ENCODE measurements at regions not wholly inside any gene's neighbourhood (a gene's known extent, or its start where the extent isn't known, plus 50 kb on each side); places are given as distances from the start of the nearest gene placed in this dataset.
"Not testable (repeated sequence)": the region's sequence is repeated elsewhere in the genome, so short reads cannot be mapped to it uniquely, and the experiment has no call there.

- Mint-ChIP-seq H3K36me3 (ENCODE audit: low read depth) (no peaks in the 10 kb centered on the region), H3K9me3 (ENCODE audit: low read depth) (peaks cover 8% of the 10 kb centered on the region), H3K4me3 (ENCODE audit: unreplicated experiment) (no peak overlapping the region), H3K27ac (ENCODE audit: unreplicated experiment) (no peak overlapping the region), H3K4me1 (ENCODE audit: low read depth) (peaks cover 26% of the 10 kb centered on the region), H3K27me3 (ENCODE audit: low read depth) (no peaks in the 10 kb centered on the region)
- TF ChIP-seq CTCF (IDR thresholded peaks at IDR 0.05): no peak
- no peak for DNase-seq (ENCODE audit: low spot score)
These were observed 661.0 kb downstream of the DTWD2 start for GRCh38 chr5:118327389-118327788.

- no peak for TF ChIP-seq CTCF (IDR thresholded peaks at IDR 0.05)
- no peaks in the 10 kb centered on the region for H3K36me3 Mint-ChIP-seq (ENCODE audit: low read depth)
- H3K9me3 Mint-ChIP-seq (ENCODE audit: low read depth): peaks cover 14% of the 10 kb centered on the region
- H3K4me1 Mint-ChIP-seq (ENCODE audit: low read depth): peaks cover 26% of the 10 kb centered on the region
- H3K27ac Mint-ChIP-seq (ENCODE audit: unreplicated experiment): peak overlapping the region; percentile 81
- H3K4me3 Mint-ChIP-seq (ENCODE audit: unreplicated experiment): no peak overlapping the region
- no peaks in the 10 kb centered on the region for H3K27me3 Mint-ChIP-seq (ENCODE audit: low read depth)
- no peak for DNase-seq (ENCODE audit: low spot score)
These were observed 661.8 kb downstream of the DTWD2 start for GRCh38 chr5:118326481-118327045.

GRCh38 chr5:118325931-118326330 is 662.4 kb downstream of the DTWD2 start:
- Mint-ChIP-seq H3K27me3 (ENCODE audit: low read depth) (no peaks in the 10 kb centered on the region), H3K36me3 (ENCODE audit: low read depth) (no peaks in the 10 kb centered on the region), H3K4me1 (ENCODE audit: low read depth) (peaks cover 26% of the 10 kb centered on the region), H3K9me3 (ENCODE audit: low read depth) (peaks cover 14% of the 10 kb centered on the region), H3K27ac (ENCODE audit: unreplicated experiment) (peak overlapping the region; percentile 39), H3K4me3 (ENCODE audit: unreplicated experiment) (no peak overlapping the region)
- TF ChIP-seq CTCF (IDR thresholded peaks at IDR 0.05): no peak
- DNase-seq (ENCODE audit: low spot score): no peak

- Mint-ChIP-seq H3K9me3 (ENCODE audit: low read depth) (peaks cover 14% of the 10 kb centered on the region), H3K4me1 (ENCODE audit: low read depth) (peaks cover 26% of the 10 kb centered on the region)
- not testable (repeated sequence) for H3K36me3 Mint-ChIP-seq (ENCODE audit: low read depth); H3K27me3 Mint-ChIP-seq (ENCODE audit: low read depth); H3K4me3 Mint-ChIP-seq (ENCODE audit: unreplicated experiment); H3K27ac Mint-ChIP-seq (ENCODE audit: unreplicated experiment); DNase-seq (ENCODE audit: low spot score)
These were observed 664.6 kb downstream of the DTWD2 start for GRCh38 chr5:118323723-118324122.

GRCh38 chr5:118321081-118321480 is 667.3 kb downstream of the DTWD2 start:
- no peaks in the 10 kb centered on the region for H3K27me3 Mint-ChIP-seq (ENCODE audit: low read depth)
- H3K36me3 Mint-ChIP-seq (ENCODE audit: low read depth): no peaks in the 10 kb centered on the region
- H3K4me3 Mint-ChIP-seq (ENCODE audit: unreplicated experiment): no peak overlapping the region
- peaks cover 10% of the 10 kb centered on the region for H3K4me1 Mint-ChIP-seq (ENCODE audit: low read depth)
- no peak for DNase-seq (ENCODE audit: low spot score)
- peaks cover 18% of the 10 kb centered on the region for H3K9me3 Mint-ChIP-seq (ENCODE audit: low read depth)
- TF ChIP-seq CTCF (IDR thresholded peaks at IDR 0.05): no peak
- H3K27ac Mint-ChIP-seq (ENCODE audit: unreplicated experiment): no peak overlapping the region

- H3K36me3 Mint-ChIP-seq (ENCODE audit: low read depth): no peaks in the 10 kb centered on the region
- peaks cover 18% of the 10 kb centered on the region for H3K9me3 Mint-ChIP-seq (ENCODE audit: low read depth)
- no peak overlapping the region for H3K4me3 Mint-ChIP-seq (ENCODE audit: unreplicated experiment)
- H3K27me3 Mint-ChIP-seq (ENCODE audit: low read depth): no peaks in the 10 kb centered on the region
- no peak for DNase-seq (ENCODE audit: low spot score)
- peaks cover under 1% of the 10 kb centered on the region for H3K4me1 Mint-ChIP-seq (ENCODE audit: low read depth)
- H3K27ac Mint-ChIP-seq (ENCODE audit: unreplicated experiment): no peak overlapping the region
- TF ChIP-seq CTCF (IDR thresholded peaks at IDR 0.05): no peak
These were observed 668.2 kb downstream of the DTWD2 start for GRCh38 chr5:118320121-118320520.
